ENCODE measurements at regions not wholly inside any gene's neighbourhood (a gene's known extent, or its start where the extent isn't known, plus 50 kb on each side); places are given as distances from the start of the nearest gene placed in this dataset.

DNA sequence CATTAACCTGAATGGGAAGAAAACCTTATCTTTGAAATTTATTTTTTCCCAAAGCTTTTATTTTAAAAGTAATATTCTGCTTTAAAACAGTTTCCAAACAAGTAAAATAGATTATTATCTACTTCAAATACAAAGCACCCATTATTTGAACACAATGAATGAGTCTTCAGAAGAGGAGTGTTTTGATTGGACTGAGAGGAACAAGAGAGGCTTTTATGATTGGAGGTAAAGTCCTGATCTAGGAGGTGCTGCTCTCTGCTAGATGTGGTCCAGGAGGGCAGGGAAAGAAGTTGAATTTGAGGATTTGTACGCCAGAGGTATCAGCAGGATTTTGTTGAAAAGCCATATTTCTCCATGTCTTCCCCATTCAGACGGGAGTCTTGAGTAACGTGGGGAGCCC lies 900.7 kb downstream of the SOCS6 start (continued):
- TF ChIP-seq, protein P1, sequence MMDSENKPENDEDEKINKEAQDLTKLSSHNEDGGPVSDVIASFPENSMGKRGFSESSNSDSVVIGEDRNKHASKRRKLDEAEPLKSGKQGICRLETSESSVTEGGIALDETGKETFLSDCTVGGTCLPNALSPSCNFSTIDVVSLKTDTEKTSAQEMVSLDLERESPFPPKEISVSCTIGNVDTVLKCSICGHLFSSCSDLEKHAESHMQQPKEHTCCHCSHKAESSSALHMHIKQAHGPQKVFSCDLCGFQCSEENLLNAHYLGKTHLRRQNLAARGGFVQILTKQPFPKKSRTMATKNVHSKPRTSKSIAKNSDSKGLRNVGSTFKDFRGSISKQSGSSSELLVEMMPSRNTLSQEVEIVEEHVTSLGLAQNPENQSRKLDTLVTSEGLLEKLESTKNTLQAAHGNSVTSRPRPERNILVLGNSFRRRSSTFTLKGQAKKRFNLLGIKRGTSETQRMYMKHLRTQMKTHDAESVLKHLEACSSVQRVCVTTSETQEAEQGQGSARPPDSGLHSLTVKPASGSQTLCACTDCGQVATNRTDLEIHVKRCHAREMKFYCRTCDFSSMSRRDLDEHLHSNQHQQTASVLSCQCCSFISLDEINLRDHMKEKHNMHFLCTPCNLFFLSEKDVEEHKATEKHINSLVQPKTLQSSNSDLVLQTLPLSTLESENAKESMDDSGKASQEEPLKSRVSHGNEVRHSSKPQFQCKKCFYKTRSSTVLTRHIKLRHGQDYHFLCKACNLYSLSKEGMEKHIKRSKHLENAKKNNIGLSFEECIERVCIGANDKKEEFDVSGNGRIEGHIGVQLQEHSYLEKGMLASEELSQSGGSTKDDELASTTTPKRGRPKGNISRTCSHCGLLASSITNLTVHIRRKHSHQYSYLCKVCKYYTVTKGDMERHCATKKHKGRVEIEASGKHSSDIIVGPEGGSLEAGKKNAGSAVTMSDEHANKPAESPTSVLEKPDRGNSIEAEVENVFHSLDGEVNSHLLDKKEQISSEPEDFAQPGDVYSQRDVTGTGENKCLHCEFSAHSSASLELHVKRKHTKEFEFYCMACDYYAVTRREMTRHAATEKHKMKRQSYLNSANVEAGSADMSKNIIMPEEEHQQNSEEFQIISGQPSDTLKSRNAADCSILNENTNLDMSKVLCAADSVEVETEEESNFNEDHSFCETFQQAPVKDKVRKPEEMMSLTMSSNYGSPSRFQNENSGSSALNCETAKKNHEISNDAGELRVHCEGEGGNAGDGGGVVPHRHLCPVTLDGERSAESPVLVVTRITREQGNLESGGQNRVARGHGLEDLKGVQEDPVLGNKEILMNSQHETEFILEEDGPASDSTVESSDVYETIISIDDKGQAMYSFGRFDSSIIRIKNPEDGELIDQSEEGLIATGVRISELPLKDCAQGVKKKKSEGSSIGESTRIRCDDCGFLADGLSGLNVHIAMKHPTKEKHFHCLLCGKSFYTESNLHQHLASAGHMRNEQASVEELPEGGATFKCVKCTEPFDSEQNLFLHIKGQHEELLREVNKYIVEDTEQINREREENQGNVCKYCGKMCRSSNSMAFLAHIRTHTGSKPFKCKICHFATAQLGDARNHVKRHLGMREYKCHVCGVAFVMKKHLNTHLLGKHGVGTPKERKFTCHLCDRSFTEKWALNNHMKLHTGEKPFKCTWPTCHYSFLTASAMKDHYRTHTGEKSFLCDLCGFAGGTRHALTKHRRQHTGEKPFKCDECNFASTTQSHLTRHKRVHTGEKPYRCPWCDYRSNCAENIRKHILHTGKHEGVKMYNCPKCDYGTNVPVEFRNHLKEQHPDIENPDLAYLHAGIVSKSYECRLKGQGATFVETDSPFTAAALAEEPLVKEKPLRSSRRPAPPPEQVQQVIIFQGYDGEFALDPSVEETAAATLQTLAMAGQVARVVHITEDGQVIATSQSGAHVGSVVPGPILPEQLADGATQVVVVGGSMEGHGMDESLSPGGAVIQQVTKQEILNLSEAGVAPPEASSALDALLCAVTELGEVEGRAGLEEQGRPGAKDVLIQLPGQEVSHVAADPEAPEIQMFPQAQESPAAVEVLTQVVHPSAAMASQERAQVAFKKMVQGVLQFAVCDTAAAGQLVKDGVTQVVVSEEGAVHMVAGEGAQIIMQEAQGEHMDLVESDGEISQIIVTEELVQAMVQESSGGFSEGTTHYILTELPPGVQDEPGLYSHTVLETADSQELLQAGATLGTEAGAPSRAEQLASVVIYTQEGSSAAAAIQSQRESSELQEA (CRISPR knock-in tag; IDR thresholded peaks at IDR 0.05; ENCODE audit: not compliant biosample characterization) = no peak
- TF ChIP-seq NFYB (CRISPR knock-in tag; IDR thresholded peaks at IDR 0.05) (no peak), PHB2 (IDR thresholded peaks at IDR 0.05; ENCODE audit: partially characterized antibody) (no peak)

GRCh38 chr18:71168557-71169145 lies 879.8 kb downstream of the SOCS6 start:
- H3K4me2 ChIP-seq (ENCODE audit: low read depth, low read length) = no peak overlapping the region
- no peak for DNase-seq (ENCODE audit: low spot score)
- POLR2A ChIA-PET = no interaction called here
- H3K9ac ChIP-seq (ENCODE audit: insufficient read depth, low read depth, low read length) = no peak overlapping the region
- TF ChIP-seq, protein P2, sequence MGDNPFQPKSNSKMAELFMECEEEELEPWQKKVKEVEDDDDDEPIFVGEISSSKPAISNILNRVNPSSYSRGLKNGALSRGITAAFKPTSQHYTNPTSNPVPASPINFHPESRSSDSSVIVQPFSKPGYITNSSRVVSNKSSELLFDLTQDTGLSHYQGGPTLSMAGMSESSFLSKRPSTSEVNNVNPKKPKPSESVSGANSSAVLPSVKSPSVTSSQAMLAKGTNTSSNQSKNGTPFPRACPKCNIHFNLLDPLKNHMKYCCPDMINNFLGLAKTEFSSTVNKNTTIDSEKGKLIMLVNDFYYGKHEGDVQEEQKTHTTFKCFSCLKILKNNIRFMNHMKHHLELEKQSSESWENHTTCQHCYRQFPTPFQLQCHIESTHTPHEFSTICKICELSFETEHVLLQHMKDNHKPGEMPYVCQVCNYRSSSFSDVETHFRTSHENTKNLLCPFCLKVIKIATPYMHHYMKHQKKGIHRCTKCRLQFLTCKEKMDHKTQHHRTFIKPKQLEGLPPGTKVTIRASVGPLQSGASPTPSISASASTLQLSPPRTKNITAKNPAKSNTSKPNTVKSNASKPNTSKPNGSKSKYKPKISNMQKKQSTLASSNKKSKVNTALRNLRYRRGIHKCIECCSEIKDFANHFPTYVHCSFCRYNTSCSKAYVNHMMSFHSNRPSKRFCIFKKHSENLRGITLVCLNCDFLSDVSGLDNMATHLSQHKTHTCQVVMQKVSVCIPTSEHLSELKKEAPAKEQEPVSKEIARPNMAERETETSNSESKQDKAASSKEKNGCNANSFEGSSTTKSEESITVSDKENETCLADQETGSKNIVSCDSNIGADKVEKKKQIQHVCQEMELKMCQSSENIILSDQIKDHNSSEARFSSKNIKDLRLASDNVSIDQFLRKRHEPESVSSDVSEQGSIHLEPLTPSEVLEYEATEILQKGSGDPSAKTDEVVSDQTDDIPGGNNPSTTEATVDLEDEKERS (CRISPR knock-in tag; IDR thresholded peaks at IDR 0.05) = no peak
- TF ChIP-seq NFE2L1 (CRISPR knock-in tag; IDR thresholded peaks at IDR 0.05; ENCODE audit: borderline replicate concordance) = no peak
- TF ChIP-seq ZFP37 (CRISPR knock-in tag; IDR thresholded peaks at IDR 0.05; ENCODE audit: borderline replicate concordance) = no peak
- no peak for TF ChIP-seq PAWR (CRISPR knock-in tag; IDR thresholded peaks at IDR 0.05; ENCODE audit: borderline replicate concordance)
- TF ChIP-seq, protein P3, sequence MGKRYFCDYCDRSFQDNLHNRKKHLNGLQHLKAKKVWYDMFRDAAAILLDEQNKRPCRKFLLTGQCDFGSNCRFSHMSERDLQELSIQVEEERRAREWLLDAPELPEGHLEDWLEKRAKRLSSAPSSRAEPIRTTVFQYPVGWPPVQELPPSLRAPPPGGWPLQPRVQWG (CRISPR knock-in tag; IDR thresholded peaks at IDR 0.05; ENCODE audit: borderline replicate concordance, low read depth) = no peak
- no peak for TF ChIP-seq ZNF274 (CRISPR knock-in tag; IDR thresholded peaks at IDR 0.05)
- TF ChIP-seq ZNF180 (CRISPR knock-in tag; IDR thresholded peaks at IDR 0.05; ENCODE audit: borderline replicate concordance, low read depth) = no peak
- no peaks in the 10 kb centered on the region for H4K20me1 ChIP-seq (ENCODE audit: insufficient read depth, low read length)
- no peaks in the 10 kb centered on the region for H3K9me3 ChIP-seq (ENCODE audit: low read length)
- CTCF ChIA-PET (ENCODE audit: low intra/inter-chr PET ratio, low total read pairs) = no interaction called here
- H3K79me2 ChIP-seq (ENCODE audit: insufficient read depth, low read length) = no peaks in the 10 kb centered on the region
- H3K36me3 ChIP-seq (replicated peaks in 1 of 2; ENCODE audit: control insufficient read depth in 1 of 2, insufficient read depth in 2 of 2, low read length in 2 of 2) = no peaks in the 10 kb centered on the region
- intact Hi-C loops (cut with micrococcal nuclease; ENCODE audit: unreplicated experiment) = no loop called here
- BruUV-seq (replicated peaks) = no TSS peak
- in situ Hi-C loops (cut with HindIII; ENCODE audit: extremely low pct_ligation_motif_present, low pct_unique_long_range_greater_than_20kb) = no loop called here
- no peak for ATAC-seq
- WGBS (ENCODE audit: low lambda C conversion rate) = 2% methylated on average over 4 of the region's 4 CpGs
- H3K27me3 ChIP-seq (ENCODE audit: control insufficient read depth in 1 of 2, insufficient read depth in 2 of 2, low read length in 2 of 2) = no peaks in the 10 kb centered on the region
- FAIRE-seq = no peak
- H3K4me3 ChIP-seq (replicated peaks in 1 of 3; ENCODE audit: insufficient read depth in 1 of 3, low read depth in 2 of 3, low read length in 3 of 3) = no peak overlapping the region
- H3K4me1 ChIP-seq (ENCODE audit: insufficient read depth, low read length) = no peaks in the 10 kb centered on the region
- H3K27ac ChIP-seq (ENCODE audit: extremely low read length, insufficient read depth, low read length) = no peak overlapping the region
- no peak overlapping the region for H2AFZ ChIP-seq (ENCODE audit: low read length)

Data from HepG2 (cell line).